ENCODE measurements at regions not wholly inside any gene's neighbourhood (a gene's known extent, or its start where the extent isn't known, plus 50 kb on each side); places are given as distances from the start of the nearest gene placed in this dataset.
"Not testable (repeated sequence)": the region's sequence is repeated elsewhere in the genome, so short reads cannot be mapped to it uniquely, and the experiment has no call there.

GRCh38 chr11:25587496-25587895 lies 744.4 kb upstream of the ANO3 start:
- DNase-seq, result no peak

GRCh38 chr11:25593221-25593620 lies 738.7 kb upstream of the ANO3 start:
- no peak for DNase-seq
- TF ChIP-seq POLR2A (IDR thresholded peaks at IDR 0.05; ENCODE audit: low read length) (no peak), GATA1 (IDR thresholded peaks at IDR 0.05; ENCODE audit: low read depth, low read length) (no peak)

More at GRCh38 chr11:25587496-25587895, 744.4 kb upstream of the ANO3 start:
- TF ChIP-seq GATA1 (IDR thresholded peaks at IDR 0.05; ENCODE audit: low read depth, low read length) (no peak), POLR2A (IDR thresholded peaks at IDR 0.05; ENCODE audit: low read length) (no peak)

- DNase-seq, result no peak
- TF ChIP-seq GATA1 (IDR thresholded peaks at IDR 0.05; ENCODE audit: low read depth, low read length) (no peak), POLR2A (IDR thresholded peaks at IDR 0.05; ENCODE audit: low read length) (no peak)
These were observed 735.2 kb upstream of the ANO3 start for GRCh38 chr11:25596701-25597100.

GRCh38 chr11:25597696-25598095 lies 734.2 kb upstream of the ANO3 start:
- TF ChIP-seq POLR2A (IDR thresholded peaks at IDR 0.05; ENCODE audit: low read length), result no peak
- TF ChIP-seq GATA1 (IDR thresholded peaks at IDR 0.05; ENCODE audit: low read depth, low read length), result no peak
- DNase-seq, result no peak

- no peak for DNase-seq
- no peak for TF ChIP-seq GATA1 (IDR thresholded peaks at IDR 0.05; ENCODE audit: low read depth, low read length)
- no peak for TF ChIP-seq POLR2A (IDR thresholded peaks at IDR 0.05; ENCODE audit: low read length)
These were observed 729.8 kb upstream of the ANO3 start for GRCh38 chr11:25602149-25602548.

- TF ChIP-seq POLR2A (IDR thresholded peaks at IDR 0.05; ENCODE audit: low read length) (no peak), GATA1 (IDR thresholded peaks at IDR 0.05; ENCODE audit: low read depth, low read length) (no peak)
- DNase-seq, result no peak
These were observed 729.0 kb upstream of the ANO3 start for GRCh38 chr11:25602959-25603358.

GRCh38 chr11:25612806-25613205 lies 719.1 kb upstream of the ANO3 start:
- no peak for DNase-seq
- no peak for TF ChIP-seq GATA1 (IDR thresholded peaks at IDR 0.05; ENCODE audit: low read depth, low read length)
- no peak for TF ChIP-seq POLR2A (IDR thresholded peaks at IDR 0.05; ENCODE audit: low read length)

- DNase-seq, result no peak
These were observed 718.5 kb upstream of the ANO3 start for GRCh38 chr11:25613451-25613850.

GRCh38 chr11:25613865-25614264 lies 718.1 kb upstream of the ANO3 start:
- no peak for DNase-seq

More at GRCh38 chr11:25613451-25613850, 718.5 kb upstream of the ANO3 start:
- TF ChIP-seq GATA1 (IDR thresholded peaks at IDR 0.05; ENCODE audit: low read depth, low read length) (no peak), POLR2A (IDR thresholded peaks at IDR 0.05; ENCODE audit: low read length) (no peak)

GRCh38 chr11:25615069-25615468 lies 716.9 kb upstream of the ANO3 start:
- DNase-seq, result no peak
- TF ChIP-seq POLR2A (IDR thresholded peaks at IDR 0.05; ENCODE audit: low read length) (no peak), GATA1 (IDR thresholded peaks at IDR 0.05; ENCODE audit: low read depth, low read length) (no peak)

More at GRCh38 chr11:25613865-25614264, 718.1 kb upstream of the ANO3 start:
- TF ChIP-seq GATA1 (IDR thresholded peaks at IDR 0.05; ENCODE audit: low read depth, low read length) (no peak), POLR2A (IDR thresholded peaks at IDR 0.05; ENCODE audit: low read length) (no peak)

- no peak for TF ChIP-seq GATA1 (IDR thresholded peaks at IDR 0.05; ENCODE audit: low read depth, low read length)
- TF ChIP-seq POLR2A (IDR thresholded peaks at IDR 0.05; ENCODE audit: low read length), result no peak
- no peak for DNase-seq
These were observed 716.1 kb upstream of the ANO3 start for GRCh38 chr11:25615841-25616240.

- TF ChIP-seq GATA1 (IDR thresholded peaks at IDR 0.05; ENCODE audit: low read depth, low read length), result no peak
- TF ChIP-seq POLR2A (IDR thresholded peaks at IDR 0.05; ENCODE audit: low read length), result no peak
- no peak for DNase-seq
These were observed 706.8 kb upstream of the ANO3 start for GRCh38 chr11:25625094-25625493.

GRCh38 chr11:25628030-25628429 lies 703.9 kb upstream of the ANO3 start:
- no peak for TF ChIP-seq POLR2A (IDR thresholded peaks at IDR 0.05; ENCODE audit: low read length)
- no peak for TF ChIP-seq GATA1 (IDR thresholded peaks at IDR 0.05; ENCODE audit: low read depth, low read length)

GRCh38 chr11:25633230-25633629 lies 698.7 kb upstream of the ANO3 start:
- no peak for DNase-seq
- no peak for TF ChIP-seq GATA1 (IDR thresholded peaks at IDR 0.05; ENCODE audit: low read depth, low read length)

More at GRCh38 chr11:25628030-25628429, 703.9 kb upstream of the ANO3 start:
- DNase-seq, result no peak

GRCh38 chr11:25649220-25649619 lies 682.7 kb upstream of the ANO3 start:
- not testable (repeated sequence) for DNase-seq

GRCh38 chr11:25650319-25650718 lies 681.6 kb upstream of the ANO3 start:
- TF ChIP-seq GATA1 (IDR thresholded peaks at IDR 0.05; ENCODE audit: low read depth, low read length), result no peak
- no peak for TF ChIP-seq POLR2A (IDR thresholded peaks at IDR 0.05; ENCODE audit: low read length)

More at GRCh38 chr11:25650319-25650718, 681.6 kb upstream of the ANO3 start:
- DNase-seq, result no peak

Measured in erythroblast (primary cell).